ENCODE measurements at regions not wholly inside any gene's neighbourhood (a gene's known extent, or its start where the extent isn't known, plus 50 kb on each side); places are given as distances from the start of the nearest gene placed in this dataset.

GRCh38 chr6:84390851-84391250 lies 163.4 kb upstream of the CEP162 start:
- intact Hi-C loops (cut with DNase I; ENCODE audit: low total_unique reads) = no loop called here
- no peak for DNase-seq (ENCODE audit: low spot score in 2 of 2)
- TF ChIP-seq CTCF (IDR thresholded peaks at IDR 0.05) (no peak), POLR2A (IDR thresholded peaks at IDR 0.05) (no peak), POLR2AphosphoS5 (IDR thresholded peaks at IDR 0.05) (no peak)
- Histone ChIP-seq H3K9me3 (peaks cover 0 to 7% of the 10 kb centered on the region in 2 donors), H3K27me3 (no peaks in the 10 kb centered on the region), H3K27ac (no peak overlapping the region), H3K36me3 (no peaks in the 10 kb centered on the region), H3K4me1 (no peaks in the 10 kb centered on the region), H3K4me3 (no peak overlapping the region)

GRCh38 chr6:84390334-84390733 lies 162.9 kb upstream of the CEP162 start:
- no peaks in the 10 kb centered on the region for H3K36me3 ChIP-seq
- no peaks in the 10 kb centered on the region for H3K4me1 ChIP-seq
- H3K9me3 ChIP-seq = peaks cover 0 to 7% of the 10 kb centered on the region in 2 donors
- no peak for DNase-seq (ENCODE audit: low spot score in 2 of 2)
- H3K27ac ChIP-seq = no peak overlapping the region
- intact Hi-C loops (cut with DNase I; ENCODE audit: low total_unique reads) = no loop called here
- TF ChIP-seq POLR2A (IDR thresholded peaks at IDR 0.05) = no peak
- no peak for TF ChIP-seq CTCF (IDR thresholded peaks at IDR 0.05)
- TF ChIP-seq POLR2AphosphoS5 (IDR thresholded peaks at IDR 0.05) = no peak
- H3K27me3 ChIP-seq = no peaks in the 10 kb centered on the region
- no peak overlapping the region for H3K4me3 ChIP-seq

GRCh38 chr6:84379142-84379541 lies 151.7 kb upstream of the CEP162 start:
- H3K4me3 ChIP-seq = no peak overlapping the region
- H3K27ac ChIP-seq = no peak overlapping the region
- no peak for DNase-seq (ENCODE audit: low spot score in 2 of 2)
- TF ChIP-seq POLR2A (IDR thresholded peaks at IDR 0.05) (no peak), POLR2AphosphoS5 (IDR thresholded peaks at IDR 0.05) (no peak), CTCF (IDR thresholded peaks at IDR 0.05) (no peak)
- no peaks in the 10 kb centered on the region for H3K4me1 ChIP-seq
- intact Hi-C loops (cut with DNase I; ENCODE audit: low total_unique reads) = no loop called here
- no peaks in the 10 kb centered on the region for H3K27me3 ChIP-seq
- H3K36me3 ChIP-seq = no peaks in the 10 kb centered on the region
- peaks cover 0 to 10% of the 10 kb centered on the region in 2 donors for H3K9me3 ChIP-seq

GRCh38 chr6:84372290-84372689 lies 144.8 kb upstream of the CEP162 start:
- H3K36me3 ChIP-seq = no peaks in the 10 kb centered on the region
- intact Hi-C loops (cut with DNase I; ENCODE audit: low total_unique reads) = no loop called here

GRCh38 chr6:84371681-84372080 lies 144.2 kb upstream of the CEP162 start:
- Histone ChIP-seq H3K27me3 (no peaks in the 10 kb centered on the region), H3K36me3 (no peaks in the 10 kb centered on the region), H3K9me3 (no peaks in the 10 kb centered on the region), H3K4me3 (no peak overlapping the region), H3K4me1 (no peaks in the 10 kb centered on the region), H3K27ac (no peak overlapping the region)
- TF ChIP-seq POLR2AphosphoS5 (IDR thresholded peaks at IDR 0.05) (no peak), POLR2A (IDR thresholded peaks at IDR 0.05) (no peak)
- intact Hi-C loops (cut with DNase I; ENCODE audit: low total_unique reads) = no loop called here
- no peak for DNase-seq (ENCODE audit: low spot score in 2 of 2)

More at GRCh38 chr6:84372290-84372689, 144.8 kb upstream of the CEP162 start:
- no peak for TF ChIP-seq POLR2AphosphoS5 (IDR thresholded peaks at IDR 0.05)
- TF ChIP-seq CTCF (IDR thresholded peaks at IDR 0.05) = no peak
- no peaks in the 10 kb centered on the region for H3K27me3 ChIP-seq
- H3K9me3 ChIP-seq = no peaks in the 10 kb centered on the region
- H3K4me1 ChIP-seq = no peaks in the 10 kb centered on the region
- no peak for DNase-seq (ENCODE audit: low spot score in 2 of 2)
- H3K4me3 ChIP-seq = no peak overlapping the region
- H3K27ac ChIP-seq = no peak overlapping the region
